OCI-LY1 (cell line): ENCODE measurements at regions not wholly inside any gene's neighbourhood (a gene's known extent, or its start where the extent isn't known, plus 50 kb on each side); places are given as distances from the start of the nearest gene placed in this dataset.

Experiments used
- EZH2 ChIP-seq: fragments of 200-600 bp; sonication (generic), shearing (Covaris generic); IDR thresholded peaks from 2 replicates; pipeline ENCODE4 v1.8.0; 2017; ENCODE audit warnings: borderline replicate concordance, mixed run types, mild to moderate bottlenecking, antibody characterized with exemption, low read length, moderate library complexity, mixed read lengths
- TF ChIP-seq, protein P1 (sequence below): fragments of 200-600 bp; sonication (generic), shearing (Covaris generic); IDR thresholded peaks from 2 replicates; pipeline ENCODE4 v1.5.1; 2017; ENCODE audit warnings: mild to moderate bottlenecking, antibody characterized with exemption, low read length, moderate library complexity, mixed read lengths

DNA sequence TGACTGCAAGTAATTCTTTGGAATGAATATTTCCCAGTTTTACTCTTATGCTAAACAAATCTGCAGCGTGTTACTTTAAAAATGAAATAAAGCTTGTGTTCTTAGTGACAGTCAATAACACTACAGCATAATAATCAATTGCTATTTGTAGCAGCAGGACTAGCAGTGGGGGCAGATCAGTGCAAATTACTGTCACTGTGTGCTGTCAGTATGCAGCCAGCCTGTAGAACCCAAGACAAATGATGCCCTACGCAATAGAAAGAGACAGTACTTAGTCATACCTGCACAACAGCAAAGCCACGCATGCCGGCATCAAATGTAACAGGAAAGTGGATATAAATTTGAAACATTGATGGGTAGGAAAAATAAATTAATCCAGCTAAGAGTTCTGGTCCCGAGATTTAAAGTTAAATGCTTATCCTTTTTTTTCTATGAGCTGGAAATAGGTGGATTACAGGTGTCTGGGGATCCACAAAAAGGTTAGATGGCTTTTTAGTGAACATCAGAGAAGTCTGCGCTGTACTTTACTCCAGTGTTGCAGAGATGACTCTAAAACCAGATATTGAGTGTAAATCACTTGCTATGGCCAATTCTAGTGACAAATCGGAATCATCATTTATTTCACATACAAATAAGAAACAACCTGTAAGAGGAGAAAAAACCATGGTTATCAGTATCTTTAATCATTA is 812.4 kb upstream of the ZEB2 start:
- TF ChIP-seq, protein P1, sequence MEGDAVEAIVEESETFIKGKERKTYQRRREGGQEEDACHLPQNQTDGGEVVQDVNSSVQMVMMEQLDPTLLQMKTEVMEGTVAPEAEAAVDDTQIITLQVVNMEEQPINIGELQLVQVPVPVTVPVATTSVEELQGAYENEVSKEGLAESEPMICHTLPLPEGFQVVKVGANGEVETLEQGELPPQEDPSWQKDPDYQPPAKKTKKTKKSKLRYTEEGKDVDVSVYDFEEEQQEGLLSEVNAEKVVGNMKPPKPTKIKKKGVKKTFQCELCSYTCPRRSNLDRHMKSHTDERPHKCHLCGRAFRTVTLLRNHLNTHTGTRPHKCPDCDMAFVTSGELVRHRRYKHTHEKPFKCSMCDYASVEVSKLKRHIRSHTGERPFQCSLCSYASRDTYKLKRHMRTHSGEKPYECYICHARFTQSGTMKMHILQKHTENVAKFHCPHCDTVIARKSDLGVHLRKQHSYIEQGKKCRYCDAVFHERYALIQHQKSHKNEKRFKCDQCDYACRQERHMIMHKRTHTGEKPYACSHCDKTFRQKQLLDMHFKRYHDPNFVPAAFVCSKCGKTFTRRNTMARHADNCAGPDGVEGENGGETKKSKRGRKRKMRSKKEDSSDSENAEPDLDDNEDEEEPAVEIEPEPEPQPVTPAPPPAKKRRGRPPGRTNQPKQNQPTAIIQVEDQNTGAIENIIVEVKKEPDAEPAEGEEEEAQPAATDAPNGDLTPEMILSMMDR, result no peak
- no peak for TF ChIP-seq EZH2
